ENCODE measurements at regions not wholly inside any gene's neighbourhood (a gene's known extent, or its start where the extent isn't known, plus 50 kb on each side); places are given as distances from the start of the nearest gene placed in this dataset.

GRCh38 chr2:199627417-199627816 is 169.7 kb upstream of the SATB2 start:
- no peak for DNase-seq

- DNase-seq = no peak
Observed at GRCh38 chr2:199624958-199625357, 167.2 kb upstream of the SATB2 start.

GRCh38 chr2:199612509-199613130 is 154.9 kb upstream of the SATB2 start:
- no peak for DNase-seq

- DNase-seq = no peak
Observed at GRCh38 chr2:199607914-199608313, 150.2 kb upstream of the SATB2 start.

GRCh38 chr2:199606193-199606780 is 148.5 kb upstream of the SATB2 start:
- no peak for DNase-seq

- DNase-seq = no peak
Observed at GRCh38 chr2:199603721-199604291, 146.1 kb upstream of the SATB2 start.

- no peak for DNase-seq
Observed at GRCh38 chr2:199602896-199603717, 145.4 kb upstream of the SATB2 start.

GRCh38 chr2:199602271-199602895 is 144.6 kb upstream of the SATB2 start:
- DNase-seq = no peak

- no peak for DNase-seq
Observed at GRCh38 chr2:199596549-199596948, 138.8 kb upstream of the SATB2 start.

- DNase-seq = no peak
Observed at GRCh38 chr2:199594443-199594842, 136.7 kb upstream of the SATB2 start.

GRCh38 chr2:199591826-199592225 is 134.1 kb upstream of the SATB2 start:
- DNase-seq = no peak

GRCh38 chr2:199590321-199591203 is 132.8 kb upstream of the SATB2 start:
- no peak for DNase-seq

- no peak for DNase-seq
Observed at GRCh38 chr2:199589306-199589705, 131.6 kb upstream of the SATB2 start.

- DNase-seq = no peak
Observed at GRCh38 chr2:199588054-199588453, 130.3 kb upstream of the SATB2 start.

- DNase-seq = no peak
Observed at GRCh38 chr2:199586646-199587045, 128.9 kb upstream of the SATB2 start.

GRCh38 chr2:199583676-199584075 is 125.9 kb upstream of the SATB2 start:
- no peak for DNase-seq

GRCh38 chr2:199581935-199582360 is 124.2 kb upstream of the SATB2 start:
- no peak for DNase-seq

GRCh38 chr2:199581408-199581807 is 123.7 kb upstream of the SATB2 start:
- no peak for DNase-seq

- no peak for DNase-seq
Observed at GRCh38 chr2:199575416-199575815, 117.7 kb upstream of the SATB2 start.

- DNase-seq = no peak
Observed at GRCh38 chr2:199572571-199572970, 114.8 kb upstream of the SATB2 start.

GRCh38 chr2:199570934-199571333 is 113.2 kb upstream of the SATB2 start:
- DNase-seq = no peak

- DNase-seq = no peak
Observed at GRCh38 chr2:199569336-199569735, 111.6 kb upstream of the SATB2 start.
